HCT116 (cell line): ENCODE measurements at regions not wholly inside any gene's neighbourhood (a gene's known extent, or its start where the extent isn't known, plus 50 kb on each side); places are given as distances from the start of the nearest gene placed in this dataset.

Experiments used
- ATAC-seq: fragments of 200-7000 bp; cut with Tn5 transposase; 2 replicates; pipeline ENCODE4 v1.9.1; 2020; ENCODE audit warnings: mild to moderate bottlenecking, moderate library complexity
- BruUV-seq: library from RNA; stranded (reverse); fragments of 400-500 nt; replicated peaks from 2 replicates; lab custom pipeline; 2021; lab: Mats Ljungman, UMichigan
- CTCF ChIA-PET: fragments of 300-600 bp; sonication (Branson Sonifier 250); formaldehyde crosslinking; loops from one replicate; lab custom pipeline; 2021; ENCODE audit warnings: antibody characterized with exemption; lab: Charles Lee
- POLR2A ChIA-PET: fragments of 300-600, 350-600 bp; sonication (Branson Sonifier 250); formaldehyde crosslinking; loops from one replicate; lab custom pipeline; 2021; ENCODE audit warnings: antibody characterized with exemption; lab: Charles Lee
- RAD21 ChIA-PET, 2 experiments: fragments of 300-600 bp; sonication (Branson Sonifier 250); formaldehyde crosslinking; loops; one replicate each; lab custom pipeline; 2023; ENCODE audit warnings: low total read pairs in 2 of 2; ENCODE audit not compliant: uncharacterized antibody in 2 of 2, unreplicated experiment in 2 of 2, low non-redundant PET in 1 of 2; lab: Charles Lee
- DNase-seq: peaks from one replicate; pipeline ENCODE4 v3.0.0-alpha.2; 2010; ENCODE audit warnings: low read depth, low spot score
- H2AFZ ChIP-seq: fragments of 200-600 bp; shearing (Covaris generic), sonication (generic); 2 replicates; pipeline ENCODE4 v1.6.1; 2017; ENCODE audit warnings: low read depth, mixed run types, mixed read lengths, antibody characterized with exemption, low read length; ENCODE audit not compliant: poor library complexity, severe bottlenecking
- H3K27ac ChIP-seq: 2 replicates; pipeline ENCODE4 v1.5.1; 2012; ENCODE audit warnings: low read depth, low read length
- H3K27me3 ChIP-seq: fragments of 200-600 bp; sonication (generic); 2 replicates; pipeline ENCODE4 v1.6.1; 2016; ENCODE audit warnings: mixed run types, low read length, mixed read lengths; ENCODE audit not compliant: insufficient read depth
- H3K36me3 ChIP-seq, 2 experiments: fragments of 200-500 bp in 1 of 2; fragments of 200-600 bp in 1 of 2; sonication (Bioruptor generic) in 1 of 2; sonication (generic) in 1 of 2; 2 replicates each; pipeline versions ENCODE4 v1.5.1 to v1.6.1; 2014 to 2016; ENCODE audit warnings: low read length in 2 of 2, inconsistent platforms in 1 of 2, mixed read lengths in 1 of 2, mixed run types in 1 of 2; ENCODE audit not compliant: insufficient read depth in 2 of 2, control insufficient read depth in 1 of 2
- H3K4me1 ChIP-seq, 2 experiments: fragments of 200-600 bp in 1 of 2; sonication (generic) in 1 of 2; 2 replicates each; pipeline versions ENCODE4 v1.5.1 to v1.6.1; 2012 to 2017; ENCODE audit warnings: low read length in 2 of 2, inconsistent platforms in 1 of 2, mild to moderate bottlenecking in 1 of 2, mixed read lengths in 1 of 2, mixed run types in 1 of 2, moderate library complexity in 1 of 2; ENCODE audit not compliant: insufficient read depth in 2 of 2, control insufficient read depth in 1 of 2
- H3K4me2 ChIP-seq: fragments of 200-600 bp; sonication (generic); 2 replicates; pipeline ENCODE4 v1.6.1; 2017; ENCODE audit warnings: mixed run types, low read length, mixed read lengths
- H3K4me3 ChIP-seq, 2 experiments: fragments of 200-600 bp in 1 of 2; sonication (generic) in 1 of 2; replicated peaks in 1 of 2; 2 replicates each; pipeline ENCODE4 v1.5.1; 2011 to 2016; ENCODE audit warnings: low read length in 2 of 2, control low read depth in 1 of 2, low read depth in 1 of 2, mild to moderate bottlenecking in 1 of 2, mixed read lengths in 1 of 2, mixed run types in 1 of 2
- H3K79me2 ChIP-seq: fragments of 200-600 bp; sonication (generic); 2 replicates; pipeline ENCODE4 v1.6.1; 2017; ENCODE audit warnings: mild to moderate bottlenecking, mixed run types, low read length, moderate library complexity, mixed read lengths; ENCODE audit not compliant: insufficient read depth
- H3K9ac ChIP-seq: fragments of 200-600 bp; sonication (generic); 2 replicates; pipeline ENCODE4 v1.6.1; 2016; ENCODE audit warnings: low read length, mixed read lengths
- H3K9me2 ChIP-seq: fragments of 200-600 bp; sonication (generic), shearing (Covaris generic); 2 replicates; pipeline ENCODE4 v1.6.1; 2017; ENCODE audit warnings: mixed run types, mild to moderate bottlenecking, moderate library complexity; ENCODE audit not compliant: insufficient read depth
- H3K9me3 ChIP-seq, 2 experiments: fragments of 200-500 bp in 1 of 2; fragments of 200-600 bp in 1 of 2; sonication (Bioruptor generic) in 1 of 2; sonication (generic) in 1 of 2; 2 replicates each; pipeline ENCODE4 v1.6.1; 2014 to 2017; ENCODE audit warnings: low read length in 2 of 2, mixed read lengths in 2 of 2, inconsistent platforms in 1 of 2, low read depth in 1 of 2, mild to moderate bottlenecking in 1 of 2, mixed run types in 1 of 2, moderate library complexity in 1 of 2; ENCODE audit not compliant: control insufficient read depth in 1 of 2, insufficient read depth in 1 of 2
- H4K20me1 ChIP-seq: fragments of 200-600 bp; sonication (generic), shearing (Covaris generic); 2 replicates; pipeline ENCODE4 v1.6.1; 2017; ENCODE audit warnings: mixed run types, mild to moderate bottlenecking, moderate library complexity; ENCODE audit not compliant: insufficient read depth
- CBX3 ChIP-seq: IDR thresholded peaks from 2 replicates; pipeline ENCODE4 v1.6.1; 2012; ENCODE audit warnings: low read depth
- CEBPB ChIP-seq: IDR thresholded peaks from 2 replicates; pipeline ENCODE4 v1.6.1; 2012; ENCODE audit warnings: low read depth
- EGR1 ChIP-seq: IDR thresholded peaks from 2 replicates; pipeline ENCODE4 v1.6.1; 2012; ENCODE audit warnings: low read depth
- ELF1 ChIP-seq: IDR thresholded peaks from 2 replicates; pipeline ENCODE4 v1.6.1; 2012; ENCODE audit warnings: low read depth, borderline replicate concordance
- EZH2phosphoT487 ChIP-seq: fragments of 200-600 bp; IDR thresholded peaks from 2 replicates; pipeline ENCODE4 v1.6.1; 2018; ENCODE audit warnings: antibody characterized with exemption, borderline replicate concordance
- FOSL1 ChIP-seq: IDR thresholded peaks from 2 replicates; pipeline ENCODE4 v1.6.1; 2012; ENCODE audit warnings: low read depth
- JUND ChIP-seq: IDR thresholded peaks from 2 replicates; pipeline ENCODE4 v1.6.1; 2012
- POLR2A ChIP-seq: IDR thresholded peaks from 2 replicates; pipeline ENCODE4 v1.7.0; 2011; ENCODE audit warnings: borderline replicate concordance; ENCODE audit not compliant: insufficient read depth, insufficient read length; ENCODE audit errors: extremely low read depth
- POLR2AphosphoS5 ChIP-seq: IDR thresholded peaks from 2 replicates; pipeline ENCODE4 v1.6.1; 2011; ENCODE audit warnings: mild to moderate bottlenecking, low read depth, low read length, moderate library complexity
- RAD21 ChIP-seq: IDR thresholded peaks from 2 replicates; pipeline ENCODE4 v1.6.1; 2012; ENCODE audit warnings: low read depth, mild to moderate bottlenecking
- SIN3A ChIP-seq: IDR thresholded peaks from 2 replicates; pipeline ENCODE4 v1.6.1; 2012; ENCODE audit warnings: low read depth
- SP1 ChIP-seq: IDR thresholded peaks from 2 replicates; pipeline ENCODE4 v1.6.1; 2012; ENCODE audit warnings: low read depth
- SRF ChIP-seq: IDR thresholded peaks from 2 replicates; pipeline ENCODE4 v1.6.1; 2012; ENCODE audit warnings: low read depth
- YY1 ChIP-seq: IDR thresholded peaks from 2 replicates; pipeline ENCODE4 v1.6.1; 2011; ENCODE audit warnings: low read length, low read depth, moderate library complexity, mild to moderate bottlenecking; ENCODE audit not compliant: insufficient replicate concordance; ENCODE audit errors: extremely low read depth
- ZFX ChIP-seq: fragments of 450-650 bp; IDR thresholded peaks from 2 replicates; pipeline ENCODE4 v1.6.1; 2017
- ZNF274 ChIP-seq: fragments of 200-500 bp; sonication (Bioruptor generic); IDR thresholded peaks from 2 replicates; pipeline ENCODE4 v1.6.1; 2014; ENCODE audit warnings: mild to moderate bottlenecking, low read depth, low read length, inconsistent platforms
- intact Hi-C: fragments of 100-400 bp; cut with micrococcal nuclease; formaldehyde crosslinking; loops from 2 replicates; pipeline ENCODE4 v1.10.0; 2022
- TF ChIP-seq, protein P1 (sequence below): IDR thresholded peaks from 2 replicates; pipeline ENCODE4 v1.6.1; 2011; ENCODE audit warnings: mild to moderate bottlenecking, low read length, moderate library complexity; ENCODE audit not compliant: insufficient replicate concordance; ENCODE audit errors: extremely low read depth
- TF ChIP-seq, protein P2 (sequence below): IDR thresholded peaks from 2 replicates; pipeline ENCODE4 v1.6.1; 2012
- TF ChIP-seq, protein P3 (sequence below): IDR thresholded peaks from 2 replicates; pipeline ENCODE4 v1.6.1; 2012

DNA sequence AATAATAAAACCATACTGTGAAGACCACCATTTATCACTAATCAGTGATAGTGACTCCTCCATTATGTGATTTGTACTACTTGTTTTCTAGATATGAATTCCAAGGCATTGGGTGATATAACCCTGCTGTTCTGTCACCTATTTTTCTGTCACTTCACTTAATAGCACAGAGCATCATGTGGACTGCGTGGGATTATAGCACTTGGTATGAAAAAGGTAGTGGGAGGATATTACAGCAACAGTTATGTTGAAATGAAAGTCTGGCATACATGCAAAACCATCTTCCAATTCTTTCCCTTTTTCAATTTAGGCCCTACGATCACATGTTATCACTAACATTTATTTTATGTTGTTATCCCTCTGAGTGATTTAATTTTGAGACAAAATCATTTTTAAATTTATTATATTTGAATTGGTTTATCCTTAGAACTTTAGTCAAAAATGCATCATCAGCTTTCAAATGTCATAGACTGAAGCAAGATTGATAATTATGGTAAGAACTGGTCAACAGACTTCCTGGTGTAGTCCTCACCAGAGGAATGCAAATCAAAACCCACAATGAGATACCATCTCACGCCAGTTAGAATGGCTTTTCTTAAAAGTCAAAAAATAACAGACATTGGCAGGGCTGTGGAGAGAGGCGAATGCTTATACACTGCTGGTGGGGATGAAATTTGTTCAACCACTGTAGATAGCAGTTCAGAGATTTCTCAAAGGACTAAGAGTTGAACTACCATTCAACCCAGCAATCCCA lies 242.6 kb downstream of the IKZF2 start (continued):
- TF ChIP-seq, protein P1, sequence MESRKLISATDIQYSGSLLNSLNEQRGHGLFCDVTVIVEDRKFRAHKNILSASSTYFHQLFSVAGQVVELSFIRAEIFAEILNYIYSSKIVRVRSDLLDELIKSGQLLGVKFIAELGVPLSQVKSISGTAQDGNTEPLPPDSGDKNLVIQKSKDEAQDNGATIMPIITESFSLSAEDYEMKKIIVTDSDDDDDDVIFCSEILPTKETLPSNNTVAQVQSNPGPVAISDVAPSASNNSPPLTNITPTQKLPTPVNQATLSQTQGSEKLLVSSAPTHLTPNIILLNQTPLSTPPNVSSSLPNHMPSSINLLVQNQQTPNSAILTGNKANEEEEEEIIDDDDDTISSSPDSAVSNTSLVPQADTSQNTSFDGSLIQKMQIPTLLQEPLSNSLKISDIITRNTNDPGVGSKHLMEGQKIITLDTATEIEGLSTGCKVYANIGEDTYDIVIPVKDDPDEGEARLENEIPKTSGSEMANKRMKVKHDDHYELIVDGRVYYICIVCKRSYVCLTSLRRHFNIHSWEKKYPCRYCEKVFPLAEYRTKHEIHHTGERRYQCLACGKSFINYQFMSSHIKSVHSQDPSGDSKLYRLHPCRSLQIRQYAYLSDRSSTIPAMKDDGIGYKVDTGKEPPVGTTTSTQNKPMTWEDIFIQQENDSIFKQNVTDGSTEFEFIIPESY: no peak
- TF ChIP-seq SP1 (no peak), EGR1 (no peak), SRF (no peak), CEBPB (no peak), EZH2phosphoT487 (no peak), CBX3 (no peak), ZNF274 (no peak), YY1 (no peak), ELF1 (no peak), ZFX (no peak), JUND (no peak), POLR2AphosphoS5 (no peak), SIN3A (no peak)
- TF ChIP-seq, protein P2, sequence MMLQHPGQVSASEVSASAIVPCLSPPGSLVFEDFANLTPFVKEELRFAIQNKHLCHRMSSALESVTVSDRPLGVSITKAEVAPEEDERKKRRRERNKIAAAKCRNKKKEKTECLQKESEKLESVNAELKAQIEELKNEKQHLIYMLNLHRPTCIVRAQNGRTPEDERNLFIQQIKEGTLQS: no peak

DNA sequence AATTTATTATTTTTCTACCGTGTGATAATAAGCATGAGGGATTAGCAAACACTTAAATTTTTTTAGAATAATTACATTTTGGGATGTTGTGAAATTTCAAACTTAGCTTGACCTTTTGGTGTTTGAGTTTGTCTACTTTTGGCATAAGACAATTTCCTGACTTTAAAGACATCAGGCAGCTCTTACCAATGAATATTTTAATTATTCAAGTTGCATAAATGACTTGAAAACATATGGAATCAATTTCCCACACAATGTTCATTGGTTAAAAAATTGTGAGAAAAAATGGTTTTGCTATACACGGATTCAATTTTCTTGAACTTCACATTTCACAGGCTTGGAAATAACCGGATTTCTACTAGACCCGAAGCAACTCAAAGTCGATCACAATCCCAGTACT lies 243.4 kb downstream of the IKZF2 start:
- Histone ChIP-seq H3K9me3 (no peaks in the 10 kb centered on the region), H3K79me2 (no peaks in the 10 kb centered on the region), H3K36me3 (no peaks in the 10 kb centered on the region), H3K27me3 (no peaks in the 10 kb centered on the region), H3K9me2 (no peaks in the 10 kb centered on the region), H3K4me2 (no peak overlapping the region), H3K9ac (no peak overlapping the region), H3K27ac (no peak overlapping the region), H4K20me1 (no peaks in the 10 kb centered on the region), H2AFZ (no peak overlapping the region), H3K4me1 (peaks cover 0 to 9% of the 10 kb centered on the region in 2 experiments; a peak in 1 of 4 replicates), H3K4me3 (no peak overlapping the region)
- ChIA-PET RAD21 (no interaction called here), POLR2A (no interaction called here), CTCF (no interaction called here)
- no peak for ATAC-seq
- intact Hi-C loops: no loop called here
- no TSS peak for BruUV-seq
- DNase-seq: no peak
- no peak for TF ChIP-seq CBX3
- TF ChIP-seq POLR2A: no peak
- no peak for TF ChIP-seq ELF1
- TF ChIP-seq, protein P1: no peak
- TF ChIP-seq POLR2AphosphoS5: no peak
- TF ChIP-seq, protein P3, sequence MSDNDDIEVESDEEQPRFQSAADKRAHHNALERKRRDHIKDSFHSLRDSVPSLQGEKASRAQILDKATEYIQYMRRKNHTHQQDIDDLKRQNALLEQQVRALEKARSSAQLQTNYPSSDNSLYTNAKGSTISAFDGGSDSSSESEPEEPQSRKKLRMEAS: no peak
- TF ChIP-seq, protein P2: no peak
- TF ChIP-seq FOSL1: no peak
- TF ChIP-seq EGR1: no peak
- TF ChIP-seq JUND: no peak
- no peak for TF ChIP-seq SP1
- no peak for TF ChIP-seq YY1
- no peak for TF ChIP-seq SIN3A
- TF ChIP-seq ZNF274: no peak
- TF ChIP-seq EZH2phosphoT487: no peak
- TF ChIP-seq RAD21: no peak
